ENCODE measurements at regions not wholly inside any gene's neighbourhood (a gene's known extent, or its start where the extent isn't known, plus 50 kb on each side); places are given as distances from the start of the nearest gene placed in this dataset.

DNA sequence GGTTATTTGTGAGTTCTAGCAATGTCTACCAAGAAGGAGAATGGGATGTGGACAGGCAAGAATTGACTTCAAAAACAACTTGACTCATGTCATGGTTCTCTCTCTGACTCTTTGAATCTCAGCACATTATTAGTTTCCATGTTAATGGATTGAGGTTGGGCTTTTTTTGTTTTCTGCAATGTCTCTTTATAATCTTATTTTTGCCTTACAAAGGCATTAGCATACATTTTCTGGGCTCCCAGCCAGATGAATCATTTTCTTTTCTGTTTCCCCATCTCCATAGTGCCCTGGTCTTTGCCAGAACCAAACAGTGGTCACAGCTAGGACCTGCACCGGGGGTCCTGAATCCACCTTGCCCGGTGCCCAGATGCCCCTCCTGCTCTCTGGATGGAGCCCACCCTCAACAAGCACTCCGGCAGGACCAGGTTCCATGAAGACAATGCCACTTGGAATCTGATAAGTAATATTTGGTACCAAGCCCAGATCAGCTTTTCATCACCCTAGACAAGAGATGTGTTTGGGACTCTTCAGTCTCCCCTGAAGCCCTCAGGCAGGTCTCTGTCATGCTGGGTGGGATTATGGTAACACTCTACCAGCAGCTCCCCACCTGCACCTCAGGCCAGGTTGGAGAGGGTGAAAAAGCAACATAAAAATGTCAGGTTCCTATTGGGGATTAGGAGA is 266.7 kb upstream of the SULF2 start:
- TF ChIP-seq YY1 (IDR thresholded peaks at IDR 0.05; ENCODE audit: low read depth) (no peak), TAF1 (IDR thresholded peaks at IDR 0.05; ENCODE audit: low read depth) (no peak), EP300 (IDR thresholded peaks at IDR 0.05; ENCODE audit: borderline replicate concordance) (no peak), CREB1 (IDR thresholded peaks at IDR 0.05; ENCODE audit: low read depth) (no peak), FOXM1 (IDR thresholded peaks at IDR 0.05; ENCODE audit: borderline replicate concordance, low read depth) (no peak), ZBTB7A (IDR thresholded peaks at IDR 0.05; ENCODE audit: low read depth) (no peak), NFIC (IDR thresholded peaks at IDR 0.05) (no peak)
- TF ChIP-seq, protein P1, sequence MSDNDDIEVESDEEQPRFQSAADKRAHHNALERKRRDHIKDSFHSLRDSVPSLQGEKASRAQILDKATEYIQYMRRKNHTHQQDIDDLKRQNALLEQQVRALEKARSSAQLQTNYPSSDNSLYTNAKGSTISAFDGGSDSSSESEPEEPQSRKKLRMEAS (IDR thresholded peaks at IDR 0.05): no peak
- TF ChIP-seq, protein P2, sequence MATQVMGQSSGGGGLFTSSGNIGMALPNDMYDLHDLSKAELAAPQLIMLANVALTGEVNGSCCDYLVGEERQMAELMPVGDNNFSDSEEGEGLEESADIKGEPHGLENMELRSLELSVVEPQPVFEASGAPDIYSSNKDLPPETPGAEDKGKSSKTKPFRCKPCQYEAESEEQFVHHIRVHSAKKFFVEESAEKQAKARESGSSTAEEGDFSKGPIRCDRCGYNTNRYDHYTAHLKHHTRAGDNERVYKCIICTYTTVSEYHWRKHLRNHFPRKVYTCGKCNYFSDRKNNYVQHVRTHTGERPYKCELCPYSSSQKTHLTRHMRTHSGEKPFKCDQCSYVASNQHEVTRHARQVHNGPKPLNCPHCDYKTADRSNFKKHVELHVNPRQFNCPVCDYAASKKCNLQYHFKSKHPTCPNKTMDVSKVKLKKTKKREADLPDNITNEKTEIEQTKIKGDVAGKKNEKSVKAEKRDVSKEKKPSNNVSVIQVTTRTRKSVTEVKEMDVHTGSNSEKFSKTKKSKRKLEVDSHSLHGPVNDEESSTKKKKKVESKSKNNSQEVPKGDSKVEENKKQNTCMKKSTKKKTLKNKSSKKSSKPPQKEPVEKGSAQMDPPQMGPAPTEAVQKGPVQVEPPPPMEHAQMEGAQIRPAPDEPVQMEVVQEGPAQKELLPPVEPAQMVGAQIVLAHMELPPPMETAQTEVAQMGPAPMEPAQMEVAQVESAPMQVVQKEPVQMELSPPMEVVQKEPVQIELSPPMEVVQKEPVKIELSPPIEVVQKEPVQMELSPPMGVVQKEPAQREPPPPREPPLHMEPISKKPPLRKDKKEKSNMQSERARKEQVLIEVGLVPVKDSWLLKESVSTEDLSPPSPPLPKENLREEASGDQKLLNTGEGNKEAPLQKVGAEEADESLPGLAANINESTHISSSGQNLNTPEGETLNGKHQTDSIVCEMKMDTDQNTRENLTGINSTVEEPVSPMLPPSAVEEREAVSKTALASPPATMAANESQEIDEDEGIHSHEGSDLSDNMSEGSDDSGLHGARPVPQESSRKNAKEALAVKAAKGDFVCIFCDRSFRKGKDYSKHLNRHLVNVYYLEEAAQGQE (IDR thresholded peaks at IDR 0.05; ENCODE audit: low read depth): no peak

Data from Ishikawa (cell line).